GM23338 (cell line): ENCODE measurements at regions not wholly inside any gene's neighbourhood (a gene's known extent, or its start where the extent isn't known, plus 50 kb on each side); places are given as distances from the start of the nearest gene placed in this dataset.

Source experiments
- ATAC-seq: fragments of 200-7000 bp; cut with Tn5 transposase; 3 replicates; pipeline ENCODE4 v1.9.1; 2020
- DNase-seq: peaks from one replicate; pipeline ENCODE4 v3.0.0-alpha.2; 2015; ENCODE audit warnings: low spot score
- H2AFZ ChIP-seq: fragments of 200-600 bp; sonication (generic); 2 replicates; pipeline ENCODE4 v1.8.0; 2016; ENCODE audit warnings: antibody characterized with exemption, mild to moderate bottlenecking, moderate library complexity
- H3F3A ChIP-seq: fragments of 200-600 bp; sonication (generic); replicated peaks from 2 replicates; pipeline ENCODE4 v1.8.0; 2017; ENCODE audit warnings: antibody characterized with exemption, mixed run types, low read depth
- H3K27ac ChIP-seq: fragments of 200-600 bp; sonication (generic); 2 replicates; pipeline ENCODE4 v1.6.1; 2016; ENCODE audit warnings: low read depth
- H3K27me3 ChIP-seq: fragments of 200-600 bp; sonication (generic); 2 replicates; pipeline ENCODE4 v1.8.0; 2016; ENCODE audit warnings: mild to moderate bottlenecking, mixed run types, moderate library complexity; ENCODE audit not compliant: insufficient read depth
- H3K36me3 ChIP-seq: fragments of 200-600 bp; sonication (generic); 2 replicates; pipeline ENCODE4 v1.8.0; 2016; ENCODE audit warnings: mild to moderate bottlenecking; ENCODE audit not compliant: insufficient read depth
- H3K4me1 ChIP-seq: fragments of 200-600 bp; sonication (generic); 2 replicates; pipeline ENCODE4 v1.8.0; 2016; ENCODE audit warnings: mild to moderate bottlenecking, moderate library complexity; ENCODE audit not compliant: insufficient read depth
- H3K4me2 ChIP-seq: fragments of 200-600 bp; sonication (generic); 2 replicates; pipeline ENCODE4 v1.7.1; 2017; ENCODE audit warnings: mixed run types
- H3K4me3 ChIP-seq: fragments of 200-600 bp; sonication (generic); 2 replicates; pipeline ENCODE4 v1.6.1; 2016; ENCODE audit warnings: mixed run types
- H3K79me2 ChIP-seq: fragments of 200-600 bp; sonication (generic); replicated peaks from 2 replicates; pipeline ENCODE4 v1.8.0; 2017; ENCODE audit warnings: mild to moderate bottlenecking; ENCODE audit not compliant: insufficient read depth
- H3K9me2 ChIP-seq: fragments of 200-600 bp; sonication (generic); 2 replicates; pipeline ENCODE4 v1.8.0; 2017; ENCODE audit not compliant: insufficient read depth
- H4K20me1 ChIP-seq: fragments of 200-600 bp; sonication (generic); replicated peaks from 2 replicates; pipeline ENCODE4 v1.8.0; 2017; ENCODE audit warnings: mild to moderate bottlenecking; ENCODE audit not compliant: insufficient read depth
- H3K27ac Mint-ChIP-seq: 2 replicates; pipeline ENCODE4 v1.8.0; 2020; ENCODE audit warnings: inconsistent platforms, mild to moderate bottlenecking, moderate library complexity, mixed read lengths
- H3K27me3 Mint-ChIP-seq: 3 replicates; pipeline ENCODE4 v1.8.0; 2022; ENCODE audit warnings: low read depth, mild to moderate bottlenecking, moderate library complexity, mixed read lengths, inconsistent platforms; ENCODE audit not compliant: insufficient read depth, poor library complexity
- H3K36me3 Mint-ChIP-seq: 3 replicates; pipeline ENCODE4 v1.8.0; 2021; ENCODE audit warnings: low read depth, mild to moderate bottlenecking, inconsistent platforms, moderate library complexity, mixed read lengths
- H3K4me1 Mint-ChIP-seq: 3 replicates; pipeline ENCODE4 v1.8.0; 2020; ENCODE audit warnings: mild to moderate bottlenecking, inconsistent platforms, mixed read lengths
- H3K4me3 Mint-ChIP-seq: 3 replicates; pipeline ENCODE4 v1.8.0; 2021; ENCODE audit warnings: moderate library complexity, mild to moderate bottlenecking, inconsistent platforms, mixed read lengths
- H3K9me3 Mint-ChIP-seq: 3 replicates; pipeline ENCODE4 v1.8.0; 2020; ENCODE audit warnings: moderate library complexity, mild to moderate bottlenecking, inconsistent platforms, mixed read lengths
- CREB1 ChIP-seq: fragments of 250-450 bp; sonication (Bioruptor Pico); IDR thresholded peaks from 2 replicates; pipeline ENCODE4 v1.5.0; 2020; ENCODE audit warnings: low read depth, mild to moderate bottlenecking, moderate library complexity
- EZH2 ChIP-seq: fragments of 200-600 bp; sonication (generic); IDR thresholded peaks from one replicate; pipeline ENCODE4 v1.8.0; 2017; ENCODE audit warnings: antibody characterized with exemption, mild to moderate bottlenecking, low read depth; ENCODE audit not compliant: unreplicated experiment
- EZH2phosphoT487 ChIP-seq: fragments of 200-600 bp; sonication (generic); IDR thresholded peaks from one replicate; pipeline ENCODE4 v1.8.1; 2018; ENCODE audit warnings: antibody characterized with exemption; ENCODE audit not compliant: unreplicated experiment
- JUNB ChIP-seq: IDR thresholded peaks from one replicate; pipeline ENCODE4 v1.6.1; 2016; ENCODE audit warnings: antibody characterized with exemption; ENCODE audit not compliant: unreplicated experiment
- NANOG ChIP-seq: IDR thresholded peaks from 2 replicates; pipeline ENCODE4 v1.6.1; 2016; ENCODE audit warnings: antibody characterized with exemption, borderline replicate concordance
- POLR2AphosphoS5 ChIP-seq: IDR thresholded peaks from 2 replicates; pipeline ENCODE4 v1.6.1; 2016; ENCODE audit warnings: antibody characterized with exemption, low read depth
- STAT1 ChIP-seq: IDR thresholded peaks from one replicate; pipeline ENCODE4 v1.6.1; 2016; ENCODE audit warnings: antibody characterized with exemption; ENCODE audit not compliant: unreplicated experiment
- ZNF331 ChIP-seq: fragments of 250-450 bp; sonication (Bioruptor Pico); IDR thresholded peaks from 2 replicates; pipeline ENCODE4 v1.5.0; 2020; ENCODE audit warnings: low read depth, mild to moderate bottlenecking, moderate library complexity
- ZNF462 ChIP-seq: fragments of 250-450 bp; sonication (Bioruptor Pico); IDR thresholded peaks from 2 replicates; pipeline ENCODE4 v1.5.0; 2020; ENCODE audit warnings: mild to moderate bottlenecking, moderate library complexity
- TF ChIP-seq, protein P1 (sequence below): IDR thresholded peaks from 2 replicates; pipeline ENCODE4 v1.6.1; 2016; ENCODE audit warnings: antibody characterized with exemption
- TF ChIP-seq, protein P2 (sequence below): IDR thresholded peaks from one replicate; pipeline ENCODE4 v1.6.1; 2018; ENCODE audit warnings: antibody characterized with exemption; ENCODE audit not compliant: unreplicated experiment

DNA sequence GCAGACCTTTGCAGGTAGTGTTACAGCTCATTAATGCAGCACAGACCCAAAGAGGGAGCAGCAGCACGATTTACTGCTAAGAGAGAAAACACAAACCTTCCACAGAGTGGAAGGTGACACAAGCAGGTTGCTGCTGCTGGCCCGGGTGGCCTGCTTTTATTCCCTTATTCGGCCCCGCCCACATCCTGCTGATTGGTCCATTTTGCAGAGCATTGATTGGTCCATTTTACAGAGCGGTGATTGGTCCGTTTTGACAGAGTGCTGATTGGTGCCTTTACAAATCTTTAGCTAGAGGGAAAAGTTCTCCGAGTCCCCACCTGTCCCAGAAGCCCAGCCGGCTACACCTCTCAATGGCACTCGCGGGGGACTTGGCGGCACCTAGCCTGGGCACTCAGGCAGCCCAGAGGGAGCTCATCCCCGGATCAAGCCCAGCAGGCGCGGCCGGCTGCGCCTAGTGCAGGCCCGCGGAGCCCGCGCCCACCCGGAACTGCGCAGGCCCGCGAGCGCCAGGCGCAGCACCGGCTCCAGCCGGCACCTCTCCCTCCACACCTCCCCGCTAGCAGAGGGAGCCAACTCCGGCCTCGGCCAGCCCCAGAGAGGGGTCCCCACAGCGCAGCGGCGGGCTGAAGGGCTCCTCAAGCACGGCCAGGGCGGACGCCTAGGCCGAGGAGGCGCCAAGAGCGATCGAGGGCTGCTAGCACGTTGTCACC is 825.6 kb upstream of the HS6ST1 start (continued):
- no peak for TF ChIP-seq ZNF462 (CRISPR knock-in tag)
- TF ChIP-seq NANOG, result no peak
- TF ChIP-seq, protein P1, sequence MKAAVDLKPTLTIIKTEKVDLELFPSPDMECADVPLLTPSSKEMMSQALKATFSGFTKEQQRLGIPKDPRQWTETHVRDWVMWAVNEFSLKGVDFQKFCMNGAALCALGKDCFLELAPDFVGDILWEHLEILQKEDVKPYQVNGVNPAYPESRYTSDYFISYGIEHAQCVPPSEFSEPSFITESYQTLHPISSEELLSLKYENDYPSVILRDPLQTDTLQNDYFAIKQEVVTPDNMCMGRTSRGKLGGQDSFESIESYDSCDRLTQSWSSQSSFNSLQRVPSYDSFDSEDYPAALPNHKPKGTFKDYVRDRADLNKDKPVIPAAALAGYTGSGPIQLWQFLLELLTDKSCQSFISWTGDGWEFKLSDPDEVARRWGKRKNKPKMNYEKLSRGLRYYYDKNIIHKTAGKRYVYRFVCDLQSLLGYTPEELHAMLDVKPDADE, result no peak
- TF ChIP-seq ZNF331 (CRISPR knock-in tag), result no peak
- TF ChIP-seq EZH2, result no peak
- no peak for TF ChIP-seq CREB1
- no peak for TF ChIP-seq EZH2phosphoT487

DNA sequence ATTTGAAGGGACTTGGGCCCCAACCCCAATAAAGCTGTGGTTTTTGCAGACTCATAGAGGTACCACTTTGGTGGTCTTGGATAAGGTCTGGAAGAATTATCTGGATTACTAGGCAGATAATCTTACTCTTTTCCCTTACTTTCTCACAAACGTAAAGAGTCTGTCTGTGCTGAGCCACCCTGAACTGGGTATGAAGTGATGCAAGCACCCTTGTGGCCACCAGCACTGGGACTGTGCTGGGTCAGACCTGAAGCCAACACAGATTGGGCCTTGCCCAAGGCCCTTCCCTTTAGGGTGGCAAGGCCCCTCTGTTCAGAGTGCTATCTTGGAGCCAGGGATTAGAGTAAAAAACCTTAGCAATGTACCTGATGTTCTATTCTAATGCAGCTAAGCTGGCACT is 827.0 kb upstream of the RAB6C start:
- no peaks in the 10 kb centered on the region; the same call in 2 of the 3 replicates for H3K4me1 Mint-ChIP-seq
- no peak overlapping the region for H3K27ac Mint-ChIP-seq
- Histone ChIP-seq H3F3A (no peaks in the 10 kb centered on the region), H3K27ac (no peak overlapping the region), H3K4me1 (no peaks in the 10 kb centered on the region), H3K4me3 (no peak overlapping the region), H2AFZ (0 out of 2 replicates have a peak overlapping the region, but pooled peaks have one; percentile 54), H3K79me2 (no peaks in the 10 kb centered on the region), H4K20me1 (no peaks in the 10 kb centered on the region), H3K27me3 (no peaks in the 10 kb centered on the region), H3K36me3 (no peaks in the 10 kb centered on the region), H3K9me2 (peaks cover 10% of the 10 kb centered on the region), H3K4me2 (no peak overlapping the region)
- no peaks in the 10 kb centered on the region for H3K27me3 Mint-ChIP-seq
- ATAC-seq, result no peak
- no peak overlapping the region for H3K4me3 Mint-ChIP-seq
- no peaks in the 10 kb centered on the region; the same call in 2 of the 3 replicates for H3K36me3 Mint-ChIP-seq
- DNase-seq, result no peak
- H3K9me3 Mint-ChIP-seq, result peaks cover 12% of the 10 kb centered on the region; the same call in 2 of the 3 replicates
- TF ChIP-seq POLR2AphosphoS5, result no peak
- TF ChIP-seq EZH2phosphoT487, result no peak
- no peak for TF ChIP-seq EZH2
- TF ChIP-seq, protein P1, result no peak
- TF ChIP-seq STAT1, result no peak
- no peak for TF ChIP-seq CREB1
- TF ChIP-seq, protein P2, sequence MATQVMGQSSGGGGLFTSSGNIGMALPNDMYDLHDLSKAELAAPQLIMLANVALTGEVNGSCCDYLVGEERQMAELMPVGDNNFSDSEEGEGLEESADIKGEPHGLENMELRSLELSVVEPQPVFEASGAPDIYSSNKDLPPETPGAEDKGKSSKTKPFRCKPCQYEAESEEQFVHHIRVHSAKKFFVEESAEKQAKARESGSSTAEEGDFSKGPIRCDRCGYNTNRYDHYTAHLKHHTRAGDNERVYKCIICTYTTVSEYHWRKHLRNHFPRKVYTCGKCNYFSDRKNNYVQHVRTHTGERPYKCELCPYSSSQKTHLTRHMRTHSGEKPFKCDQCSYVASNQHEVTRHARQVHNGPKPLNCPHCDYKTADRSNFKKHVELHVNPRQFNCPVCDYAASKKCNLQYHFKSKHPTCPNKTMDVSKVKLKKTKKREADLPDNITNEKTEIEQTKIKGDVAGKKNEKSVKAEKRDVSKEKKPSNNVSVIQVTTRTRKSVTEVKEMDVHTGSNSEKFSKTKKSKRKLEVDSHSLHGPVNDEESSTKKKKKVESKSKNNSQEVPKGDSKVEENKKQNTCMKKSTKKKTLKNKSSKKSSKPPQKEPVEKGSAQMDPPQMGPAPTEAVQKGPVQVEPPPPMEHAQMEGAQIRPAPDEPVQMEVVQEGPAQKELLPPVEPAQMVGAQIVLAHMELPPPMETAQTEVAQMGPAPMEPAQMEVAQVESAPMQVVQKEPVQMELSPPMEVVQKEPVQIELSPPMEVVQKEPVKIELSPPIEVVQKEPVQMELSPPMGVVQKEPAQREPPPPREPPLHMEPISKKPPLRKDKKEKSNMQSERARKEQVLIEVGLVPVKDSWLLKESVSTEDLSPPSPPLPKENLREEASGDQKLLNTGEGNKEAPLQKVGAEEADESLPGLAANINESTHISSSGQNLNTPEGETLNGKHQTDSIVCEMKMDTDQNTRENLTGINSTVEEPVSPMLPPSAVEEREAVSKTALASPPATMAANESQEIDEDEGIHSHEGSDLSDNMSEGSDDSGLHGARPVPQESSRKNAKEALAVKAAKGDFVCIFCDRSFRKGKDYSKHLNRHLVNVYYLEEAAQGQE, result no peak
- TF ChIP-seq ZNF331 (CRISPR knock-in tag), result no peak
- no peak for TF ChIP-seq JUNB
- no peak for TF ChIP-seq NANOG
